Skeletal muscle satellite cell (primary cell): ENCODE measurements at regions not wholly inside any gene's neighbourhood (a gene's known extent, or its start where the extent isn't known, plus 50 kb on each side); places are given as distances from the start of the nearest gene placed in this dataset.

Experiments used
- H3K27me3 ChIP-seq: 2 replicates; pipeline ENCODE4 v1.7.0; 2013; ENCODE audit warnings: low read length; ENCODE audit not compliant: control insufficient read depth, insufficient read depth
- H3K36me3 ChIP-seq: 2 replicates; pipeline ENCODE4 v1.7.0; 2013; ENCODE audit warnings: mild to moderate bottlenecking, control low read depth, low read length; ENCODE audit not compliant: insufficient read depth
- H3K4me1 ChIP-seq: 2 replicates; pipeline ENCODE4 v1.7.0; 2013; ENCODE audit warnings: low read length; ENCODE audit not compliant: control insufficient read depth, insufficient read depth
- H3K4me2 ChIP-seq: 2 replicates; pipeline ENCODE4 v1.7.0; 2013; ENCODE audit warnings: mild to moderate bottlenecking, low read length
- H3K4me3 ChIP-seq: 2 replicates; pipeline ENCODE4 v1.7.0; 2013; ENCODE audit warnings: low read length
- H3K9ac ChIP-seq: 2 replicates; pipeline ENCODE4 v1.7.0; 2013; ENCODE audit warnings: mild to moderate bottlenecking, low read depth, low read length, moderate library complexity
- H3K9me3 ChIP-seq: replicated peaks from 2 replicates; pipeline ENCODE4 v1.7.0; 2013; ENCODE audit warnings: mild to moderate bottlenecking, control low read depth, low read length

GRCh38 chr4:56240554-56241174 lies 146.6 kb downstream of the AASDH start:
- no peaks in the 10 kb centered on the region for H3K4me1 ChIP-seq
- no peaks in the 10 kb centered on the region for H3K36me3 ChIP-seq
- H3K4me2 ChIP-seq, result no peak overlapping the region
- H3K9ac ChIP-seq, result no peak overlapping the region
- H3K9me3 ChIP-seq, result no peaks in the 10 kb centered on the region
- no peak overlapping the region for H3K4me3 ChIP-seq
- H3K27me3 ChIP-seq, result no peaks in the 10 kb centered on the region

- Histone ChIP-seq H3K9me3 (no peaks in the 10 kb centered on the region), H3K4me3 (no peak overlapping the region), H3K36me3 (no peaks in the 10 kb centered on the region), H3K9ac (no peak overlapping the region), H3K4me1 (no peaks in the 10 kb centered on the region), H3K27me3 (no peaks in the 10 kb centered on the region), H3K4me2 (no peak overlapping the region)
Observed at GRCh38 chr4:56238251-56238650, 149.0 kb downstream of the AASDH start.

GRCh38 chr4:56235725-56236124 lies 151.6 kb downstream of the AASDH start:
- H3K9ac ChIP-seq, result no peak overlapping the region
- H3K4me2 ChIP-seq, result no peak overlapping the region
- H3K9me3 ChIP-seq, result no peaks in the 10 kb centered on the region
- no peaks in the 10 kb centered on the region for H3K27me3 ChIP-seq
- H3K4me3 ChIP-seq, result no peak overlapping the region
- H3K36me3 ChIP-seq, result no peaks in the 10 kb centered on the region
- no peaks in the 10 kb centered on the region for H3K4me1 ChIP-seq

- Histone ChIP-seq H3K4me2 (no peak overlapping the region), H3K4me3 (no peak overlapping the region), H3K36me3 (no peaks in the 10 kb centered on the region), H3K4me1 (no peaks in the 10 kb centered on the region), H3K27me3 (no peaks in the 10 kb centered on the region), H3K9me3 (no peaks in the 10 kb centered on the region), H3K9ac (no peak overlapping the region)
Observed at GRCh38 chr4:56235011-56235410, 152.3 kb downstream of the AASDH start.

GRCh38 chr4:56234098-56234497 lies 153.2 kb downstream of the AASDH start:
- no peaks in the 10 kb centered on the region for H3K27me3 ChIP-seq
- H3K4me1 ChIP-seq, result no peaks in the 10 kb centered on the region
- H3K9ac ChIP-seq, result no peak overlapping the region
- H3K4me2 ChIP-seq, result no peak overlapping the region
- H3K9me3 ChIP-seq, result no peaks in the 10 kb centered on the region
- H3K36me3 ChIP-seq, result no peaks in the 10 kb centered on the region
- H3K4me3 ChIP-seq, result no peak overlapping the region

- no peak overlapping the region for H3K4me2 ChIP-seq
- no peaks in the 10 kb centered on the region for H3K27me3 ChIP-seq
- H3K36me3 ChIP-seq, result no peaks in the 10 kb centered on the region
- no peak overlapping the region for H3K4me3 ChIP-seq
- H3K9ac ChIP-seq, result no peak overlapping the region
- no peaks in the 10 kb centered on the region for H3K4me1 ChIP-seq
- H3K9me3 ChIP-seq, result no peaks in the 10 kb centered on the region
Observed at GRCh38 chr4:56231410-56231809, 155.9 kb downstream of the AASDH start.

- Histone ChIP-seq H3K4me2 (no peak overlapping the region), H3K36me3 (no peaks in the 10 kb centered on the region), H3K4me1 (no peaks in the 10 kb centered on the region), H3K4me3 (no peak overlapping the region), H3K27me3 (no peaks in the 10 kb centered on the region), H3K9ac (no peak overlapping the region), H3K9me3 (no peaks in the 10 kb centered on the region)
Observed at GRCh38 chr4:56229947-56230346, 157.3 kb downstream of the AASDH start.

- Histone ChIP-seq H3K36me3 (no peaks in the 10 kb centered on the region), H3K27me3 (no peaks in the 10 kb centered on the region), H3K4me3 (no peak overlapping the region), H3K4me2 (no peak overlapping the region), H3K4me1 (no peaks in the 10 kb centered on the region), H3K9me3 (no peaks in the 10 kb centered on the region), H3K9ac (no peak overlapping the region)
Observed at GRCh38 chr4:56227301-56227835, 159.9 kb downstream of the AASDH start.

GRCh38 chr4:56226579-56226978 lies 160.7 kb downstream of the AASDH start:
- Histone ChIP-seq H3K9me3 (no peaks in the 10 kb centered on the region), H3K9ac (no peak overlapping the region), H3K4me3 (no peak overlapping the region), H3K4me1 (no peaks in the 10 kb centered on the region), H3K36me3 (no peaks in the 10 kb centered on the region), H3K27me3 (no peaks in the 10 kb centered on the region), H3K4me2 (no peak overlapping the region)

- H3K27me3 ChIP-seq, result no peaks in the 10 kb centered on the region
- H3K36me3 ChIP-seq, result no peaks in the 10 kb centered on the region
- H3K9me3 ChIP-seq, result no peaks in the 10 kb centered on the region
- H3K4me1 ChIP-seq, result peaks cover 6% of the 10 kb centered on the region
- no peak overlapping the region for H3K9ac ChIP-seq
- H3K4me2 ChIP-seq, result no peak overlapping the region
- no peak overlapping the region for H3K4me3 ChIP-seq
Observed at GRCh38 chr4:56224641-56225040, 162.7 kb downstream of the AASDH start.

- Histone ChIP-seq H3K4me2 (no peak overlapping the region), H3K9me3 (no peaks in the 10 kb centered on the region)
Observed at GRCh38 chr4:56222514-56222913, 164.8 kb downstream of the AASDH start.

GRCh38 chr4:56220261-56220660 lies 167.0 kb downstream of the AASDH start:
- H3K4me2 ChIP-seq, result peak overlapping the region; percentile 22
- no peak overlapping the region for H3K9ac ChIP-seq
- no peaks in the 10 kb centered on the region for H3K27me3 ChIP-seq
- H3K4me1 ChIP-seq, result peaks cover 11% of the 10 kb centered on the region
- H3K9me3 ChIP-seq, result no peaks in the 10 kb centered on the region
- H3K36me3 ChIP-seq, result no peaks in the 10 kb centered on the region
- no peak overlapping the region for H3K4me3 ChIP-seq

More at GRCh38 chr4:56222514-56222913, 164.8 kb downstream of the AASDH start:
- Histone ChIP-seq H3K4me1 (peaks cover 6% of the 10 kb centered on the region), H3K36me3 (no peaks in the 10 kb centered on the region), H3K4me3 (no peak overlapping the region), H3K27me3 (no peaks in the 10 kb centered on the region), H3K9ac (no peak overlapping the region)
